ENCODE measurements at regions not wholly inside any gene's neighbourhood (a gene's known extent, or its start where the extent isn't known, plus 50 kb on each side); places are given as distances from the start of the nearest gene placed in this dataset.

DNA sequence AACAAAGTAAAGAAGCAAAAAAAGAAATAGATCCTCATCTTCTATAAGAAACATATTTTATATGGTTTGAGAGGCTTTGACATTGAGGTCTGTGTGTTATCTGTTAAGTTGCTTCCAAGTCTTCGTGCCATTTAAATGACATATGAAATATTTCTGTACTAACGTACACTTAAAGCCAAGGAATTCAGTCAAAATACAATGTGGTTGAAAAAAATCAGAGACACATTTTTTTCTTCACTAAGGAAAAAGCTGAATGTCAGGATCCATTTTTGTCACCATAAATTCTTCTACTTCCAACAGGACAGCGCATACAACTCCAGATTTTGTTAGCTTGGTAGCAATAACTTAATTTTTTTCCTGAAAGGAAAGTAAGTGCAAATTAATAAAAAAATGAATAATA lies 168.5 kb downstream of the FAT4 start:
- TF ChIP-seq, protein P1, sequence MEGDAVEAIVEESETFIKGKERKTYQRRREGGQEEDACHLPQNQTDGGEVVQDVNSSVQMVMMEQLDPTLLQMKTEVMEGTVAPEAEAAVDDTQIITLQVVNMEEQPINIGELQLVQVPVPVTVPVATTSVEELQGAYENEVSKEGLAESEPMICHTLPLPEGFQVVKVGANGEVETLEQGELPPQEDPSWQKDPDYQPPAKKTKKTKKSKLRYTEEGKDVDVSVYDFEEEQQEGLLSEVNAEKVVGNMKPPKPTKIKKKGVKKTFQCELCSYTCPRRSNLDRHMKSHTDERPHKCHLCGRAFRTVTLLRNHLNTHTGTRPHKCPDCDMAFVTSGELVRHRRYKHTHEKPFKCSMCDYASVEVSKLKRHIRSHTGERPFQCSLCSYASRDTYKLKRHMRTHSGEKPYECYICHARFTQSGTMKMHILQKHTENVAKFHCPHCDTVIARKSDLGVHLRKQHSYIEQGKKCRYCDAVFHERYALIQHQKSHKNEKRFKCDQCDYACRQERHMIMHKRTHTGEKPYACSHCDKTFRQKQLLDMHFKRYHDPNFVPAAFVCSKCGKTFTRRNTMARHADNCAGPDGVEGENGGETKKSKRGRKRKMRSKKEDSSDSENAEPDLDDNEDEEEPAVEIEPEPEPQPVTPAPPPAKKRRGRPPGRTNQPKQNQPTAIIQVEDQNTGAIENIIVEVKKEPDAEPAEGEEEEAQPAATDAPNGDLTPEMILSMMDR (IDR thresholded peaks at IDR 0.05 in 4 of 5, conservative IDR thresholded peaks at IDR 0.05 in 1 of 5), result no peak
- no peak for TF ChIP-seq POLR2A (IDR thresholded peaks at IDR 0.05)
